WTC11 (cell line): ENCODE measurements at regions not wholly inside any gene's neighbourhood (a gene's known extent, or its start where the extent isn't known, plus 50 kb on each side); places are given as distances from the start of the nearest gene placed in this dataset.

ENCODE experiments used
- ATAC-seq: fragments of 200-7000 bp; cut with Tn5 transposase; 2 replicates; pipeline ENCODE4 v1.10.0; 2021; ENCODE audit warnings: mild to moderate bottlenecking, moderate library complexity
- CTCF ChIA-PET: fragments of 300-600 bp; sonication (Branson Sonifier 250); formaldehyde crosslinking; loops from one replicate; lab custom pipeline; 2021; ENCODE audit warnings: antibody characterized with exemption; lab: Charles Lee
- POLR2A ChIA-PET: fragments of 350-600 bp; sonication (Branson Sonifier 250); formaldehyde crosslinking; loops from one replicate; lab custom pipeline; 2021; ENCODE audit warnings: antibody characterized with exemption; lab: Charles Lee
- DNase-seq: peaks from one replicate; pipeline ENCODE4 v3.0.0; 2021; ENCODE audit warnings: low spot score
- H3K27ac Mint-ChIP-seq: 2 replicates; pipeline ENCODE4 v1.8.0; 2021; ENCODE audit warnings: mixed read lengths
- H3K27me3 Mint-ChIP-seq: 2 replicates; pipeline ENCODE4 v1.8.0; 2021; ENCODE audit warnings: low read depth, mild to moderate bottlenecking, moderate library complexity, mixed read lengths
- H3K36me3 Mint-ChIP-seq: 2 replicates; pipeline ENCODE4 v1.8.0; 2021; ENCODE audit warnings: mixed read lengths
- H3K4me1 Mint-ChIP-seq: 2 replicates; pipeline ENCODE4 v1.8.0; 2022; ENCODE audit warnings: mixed read lengths
- H3K4me3 Mint-ChIP-seq: 2 replicates; pipeline ENCODE4 v1.8.0; 2021; ENCODE audit warnings: mild to moderate bottlenecking, moderate library complexity, mixed read lengths
- H3K9me3 Mint-ChIP-seq: 2 replicates; pipeline ENCODE4 v1.8.0; 2021; ENCODE audit warnings: mixed read lengths
- CDX4 ChIP-seq: fragments of 250-450 bp; sonication (Bioruptor Pico); IDR thresholded peaks from 2 replicates; pipeline ENCODE4 v1.9.0; 2021; ENCODE audit warnings: moderate library complexity, mild to moderate bottlenecking, inconsistent platforms, borderline replicate concordance
- CTCF ChIP-seq: fragments of 200-600 bp; IDR thresholded peaks from 2 replicates; pipeline ENCODE4 v1.8.0; 2022; ENCODE audit warnings: antibody characterized with exemption
- E2F1 ChIP-seq: sonication (generic); formaldehyde crosslinking; IDR thresholded peaks from 2 replicates; pipeline ENCODE4 v1.8.0; 2022; ENCODE audit warnings: mild to moderate bottlenecking, missing genetic modification reagents
- HMGA2 ChIP-seq: fragments of 250-450 bp; sonication (Bioruptor Pico); IDR thresholded peaks from 2 replicates; pipeline ENCODE4 v1.4.0; 2021; ENCODE audit warnings: mild to moderate bottlenecking, moderate library complexity
- JUN ChIP-seq: sonication (generic); formaldehyde crosslinking; IDR thresholded peaks from 2 replicates; pipeline ENCODE4 v1.8.0; 2023; ENCODE audit warnings: mild to moderate bottlenecking, missing genetic modification reagents
- NFATC4 ChIP-seq: fragments of 250-450 bp; sonication (Bioruptor Pico); IDR thresholded peaks from 2 replicates; pipeline ENCODE4 v1.9.0; 2021; ENCODE audit warnings: mild to moderate bottlenecking
- NFYB ChIP-seq: sonication (generic); formaldehyde crosslinking; conservative IDR thresholded peaks from 2 replicates; pipeline ENCODE4 v1.8.0; 2022; ENCODE audit warnings: low read depth, missing genetic modification reagents
- RELA ChIP-seq: sonication (generic); formaldehyde crosslinking; IDR thresholded peaks from 2 replicates; pipeline ENCODE4 v1.8.1; 2022; ENCODE audit warnings: missing genetic modification reagents, mild to moderate bottlenecking, borderline replicate concordance
- ZNF396 ChIP-seq: fragments of 250-450 bp; sonication (Bioruptor Pico); IDR thresholded peaks from 2 replicates; pipeline ENCODE4 v1.8.0; 2021; ENCODE audit warnings: mild to moderate bottlenecking, moderate library complexity, borderline replicate concordance
- ZNF512 ChIP-seq: sonication (generic); formaldehyde crosslinking; IDR thresholded peaks from 2 replicates; pipeline ENCODE4 v1.8.1; 2022; ENCODE audit warnings: missing genetic modification reagents, borderline replicate concordance
- TF ChIP-seq, protein P1 (sequence below): sonication (generic); formaldehyde crosslinking; IDR thresholded peaks from 2 replicates; pipeline ENCODE4 v1.8.0; 2022; ENCODE audit warnings: mild to moderate bottlenecking, missing genetic modification reagents
- TF ChIP-seq, protein P2 (sequence below): sonication (generic); formaldehyde crosslinking; IDR thresholded peaks from 2 replicates; pipeline ENCODE4 v1.8.0; 2022; ENCODE audit warnings: missing genetic modification reagents

DNA sequence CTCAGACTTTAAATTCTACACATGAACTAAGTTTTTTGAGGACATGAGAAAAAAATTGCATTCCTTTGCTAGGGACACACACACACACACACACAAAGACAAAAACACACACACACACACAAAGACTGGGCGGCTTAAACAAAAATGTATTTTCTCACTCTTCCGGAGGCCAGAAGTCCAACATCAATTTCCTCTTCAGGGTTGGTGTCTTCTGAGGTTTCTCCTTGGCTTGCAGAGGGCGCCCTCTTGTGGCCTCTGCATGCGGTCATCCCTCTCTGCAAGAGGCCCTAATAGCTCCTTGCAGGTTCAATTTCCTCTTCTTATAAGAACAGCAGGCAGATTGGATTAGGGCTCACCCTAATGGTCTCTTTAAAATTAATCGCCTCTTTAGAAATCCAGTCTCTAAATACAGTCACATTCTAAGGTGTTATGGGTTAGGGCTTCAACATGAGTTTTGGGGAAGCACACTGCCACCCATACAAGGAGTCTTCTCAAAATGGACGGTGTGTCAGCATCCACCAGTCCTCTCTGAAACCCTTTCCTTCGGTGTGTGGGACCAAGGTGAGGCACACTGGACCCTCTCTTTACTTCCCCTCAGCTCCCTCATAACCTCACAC lies 61.4 kb downstream of the GPR6 start:
- Mint-ChIP-seq H3K4me1 (peaks cover 23% of the 10 kb centered on the region), H3K27ac (peak overlapping the region; percentile 91), H3K27me3 (no peaks in the 10 kb centered on the region), H3K9me3 (no peaks in the 10 kb centered on the region), H3K36me3 (no peaks in the 10 kb centered on the region), H3K4me3 (peak overlapping the region; percentile 71)
- peak; percentile 89 for DNase-seq
- TF ChIP-seq CTCF (peak; percentile 92), CDX4 (no peak)
- POLR2A ChIA-PET, result interaction anchor here (0.6 to 0.7 kb wide), 3 partner anchors 19 to 513 kb away, joined by 3 to 8 read pairs (median 4); no protein-coding TSS in a partner anchor
- CTCF ChIA-PET, result interaction anchor here (0.6 to 6.5 kb wide), 109 partner anchors 10 to 604 kb away, joined by 3 to 124 read pairs (median 5); partner anchors contain the start of genes AK9, FIG4, GPR6 and MICAL1
- ATAC-seq, result peak; percentile 80

- ChIA-PET CTCF (interaction anchor here (0.6 to 6.5 kb wide), 106 partner anchors 9 to 604 kb away, joined by 3 to 124 read pairs (median 5); partner anchors contain the start of genes AK9, FIG4, GPR6 and MICAL1), POLR2A (interaction anchor here (0.6 kb wide), 1 partner anchor 73 kb away, joined by 8 read pairs; no protein-coding TSS in a partner anchor)
- TF ChIP-seq E2F1 (CRISPR knock-in tag) (no peak), RELA (CRISPR knock-in tag) (no peak), NFATC4 (CRISPR knock-in tag) (no peak), ZNF396 (no peak), HMGA2 (CRISPR knock-in tag) (no peak), JUN (CRISPR knock-in tag) (no peak), ZNF512 (no peak), NFYB (CRISPR knock-in tag) (no peak)
- TF ChIP-seq, protein P1, sequence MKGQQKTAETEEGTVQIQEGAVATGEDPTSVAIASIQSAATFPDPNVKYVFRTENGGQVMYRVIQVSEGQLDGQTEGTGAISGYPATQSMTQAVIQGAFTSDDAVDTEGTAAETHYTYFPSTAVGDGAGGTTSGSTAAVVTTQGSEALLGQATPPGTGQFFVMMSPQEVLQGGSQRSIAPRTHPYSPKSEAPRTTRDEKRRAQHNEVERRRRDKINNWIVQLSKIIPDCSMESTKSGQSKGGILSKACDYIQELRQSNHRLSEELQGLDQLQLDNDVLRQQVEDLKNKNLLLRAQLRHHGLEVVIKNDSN (CRISPR knock-in tag), result no peak
- TF ChIP-seq, protein P2, sequence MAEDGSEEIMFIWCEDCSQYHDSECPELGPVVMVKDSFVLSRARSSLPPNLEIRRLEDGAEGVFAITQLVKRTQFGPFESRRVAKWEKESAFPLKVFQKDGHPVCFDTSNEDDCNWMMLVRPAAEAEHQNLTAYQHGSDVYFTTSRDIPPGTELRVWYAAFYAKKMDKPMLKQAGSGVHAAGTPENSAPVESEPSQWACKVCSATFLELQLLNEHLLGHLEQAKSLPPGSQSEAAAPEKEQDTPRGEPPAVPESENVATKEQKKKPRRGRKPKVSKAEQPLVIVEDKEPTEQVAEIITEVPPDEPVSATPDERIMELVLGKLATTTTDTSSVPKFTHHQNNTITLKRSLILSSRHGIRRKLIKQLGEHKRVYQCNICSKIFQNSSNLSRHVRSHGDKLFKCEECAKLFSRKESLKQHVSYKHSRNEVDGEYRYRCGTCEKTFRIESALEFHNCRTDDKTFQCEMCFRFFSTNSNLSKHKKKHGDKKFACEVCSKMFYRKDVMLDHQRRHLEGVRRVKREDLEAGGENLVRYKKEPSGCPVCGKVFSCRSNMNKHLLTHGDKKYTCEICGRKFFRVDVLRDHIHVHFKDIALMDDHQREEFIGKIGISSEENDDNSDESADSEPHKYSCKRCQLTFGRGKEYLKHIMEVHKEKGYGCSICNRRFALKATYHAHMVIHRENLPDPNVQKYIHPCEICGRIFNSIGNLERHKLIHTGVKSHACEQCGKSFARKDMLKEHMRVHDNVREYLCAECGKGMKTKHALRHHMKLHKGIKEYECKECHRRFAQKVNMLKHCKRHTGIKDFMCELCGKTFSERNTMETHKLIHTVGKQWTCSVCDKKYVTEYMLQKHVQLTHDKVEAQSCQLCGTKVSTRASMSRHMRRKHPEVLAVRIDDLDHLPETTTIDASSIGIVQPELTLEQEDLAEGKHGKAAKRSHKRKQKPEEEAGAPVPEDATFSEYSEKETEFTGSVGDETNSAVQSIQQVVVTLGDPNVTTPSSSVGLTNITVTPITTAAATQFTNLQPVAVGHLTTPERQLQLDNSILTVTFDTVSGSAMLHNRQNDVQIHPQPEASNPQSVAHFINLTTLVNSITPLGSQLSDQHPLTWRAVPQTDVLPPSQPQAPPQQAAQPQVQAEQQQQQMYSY (CRISPR knock-in tag), result no peak
- H3K36me3 Mint-ChIP-seq, result no peaks in the 10 kb centered on the region
- peak overlapping the region; percentile 91 for H3K27ac Mint-ChIP-seq
- ATAC-seq, result peak; percentile 69
- peak overlapping the region; percentile 71 for H3K4me3 Mint-ChIP-seq
- peak; percentile 35 for DNase-seq
- H3K4me1 Mint-ChIP-seq, result peaks cover 27% of the 10 kb centered on the region
- no peaks in the 10 kb centered on the region for H3K9me3 Mint-ChIP-seq
- no peaks in the 10 kb centered on the region for H3K27me3 Mint-ChIP-seq
Measured at GRCh38 chr6:110039981-110040383, 61.9 kb downstream of the GPR6 start.
